Transverse colon (tissue), 4 donors: ENCODE measurements at regions not wholly inside any gene's neighbourhood (a gene's known extent, or its start where the extent isn't known, plus 50 kb on each side); places are given as distances from the start of the nearest gene placed in this dataset.

Experiments used
- DNase-seq: peaks from one replicate; pipeline ENCODE4 v3.0.0-alpha.2; 2019
- H3K27ac ChIP-seq, 4 donors: fragments of 200-600 bp; sonication (generic); 2 replicates each; pipeline ENCODE4 v1.5.1; 2016 to 2018; ENCODE audit warnings: inconsistent platforms in 4 of 4
- H3K27me3 ChIP-seq: fragments of 200-600 bp; sonication (generic); 2 replicates; pipeline ENCODE4 v1.5.1; 2017; ENCODE audit warnings: inconsistent platforms
- H3K36me3 ChIP-seq, 4 donors: fragments of 200-600 bp; sonication (generic); 2 replicates each; pipeline ENCODE4 v1.5.1; 2017 to 2019; ENCODE audit warnings: inconsistent platforms in 4 of 4
- H3K4me1 ChIP-seq, 4 donors: fragments of 200-600 bp; sonication (generic); 2 replicates each; pipeline ENCODE4 v1.5.1; 2017 to 2020; ENCODE audit warnings: inconsistent platforms in 4 of 4
- H3K4me3 ChIP-seq, 4 donors: fragments of 200-600 bp; sonication (generic); 1 replicate in 1 of 4; 2 replicates in 3 of 4; pipeline versions ENCODE4 v1.5.1 to v1.6.1; 2017 to 2019; ENCODE audit warnings: inconsistent platforms in 4 of 4
- H3K9me3 ChIP-seq, 2 donors: fragments of 200-600 bp; sonication (generic); 2 replicates each; pipeline ENCODE4 v1.5.1; 2017 to 2019; ENCODE audit warnings: inconsistent platforms in 2 of 2
- EP300 ChIP-seq: sonication (generic); formaldehyde crosslinking; IDR thresholded peaks from one replicate; pipeline ENCODE4 v1.6.1; 2017; ENCODE audit warnings: antibody characterized with exemption, low read depth
- POLR2A ChIP-seq: fragments of 450-650 bp; IDR thresholded peaks from one replicate; pipeline ENCODE4 v1.6.1; 2016; ENCODE audit warnings: antibody characterized with exemption, mild to moderate bottlenecking, moderate library complexity
- POLR2AphosphoS5 ChIP-seq, 3 donors: sonication (generic); formaldehyde crosslinking; IDR thresholded peaks; one replicate each; pipeline ENCODE4 v1.6.1; 2016; ENCODE audit warnings: antibody characterized with exemption in 3 of 3
- WGBS, 2 donors: methylation state at CpG; one replicate each; pipeline ENCODE4 v1.1.5; 2018; ENCODE audit warnings: low coverage in 1 of 2; 5-methylcytosine and 5-hydroxymethylcytosine counted together
- in situ Hi-C, 4 donors: fragments of 200-750 bp; cut with MboI; loops; one replicate each; pipeline versions ENCODE4 v1.15.0 to v1.15.1; 2017; ENCODE audit warnings: low sequenced_read_pairs in 3 of 4, low pct_ligation_motif_present in 1 of 4, low pct_unique_long_range_greater_than_20kb in 1 of 4
- intact Hi-C: fragments of 100-400 bp; cut with DNase I; formaldehyde crosslinking; loops from one replicate; pipeline ENCODE4 v1.15.1; 2023; ENCODE audit warnings: low total_unique reads
- TF ChIP-seq, protein P1 (sequence below), 5 experiments: fragments of 200-600 bp in 3 of 5; fragments of 450-650 bp in 2 of 5; sonication (generic) in 3 of 5; IDR thresholded peaks; 1 replicate in 2 of 5; 2 replicates in 3 of 5; pipeline ENCODE4 v1.5.1; 2016 to 2017; ENCODE audit warnings: antibody characterized with exemption in 5 of 5, inconsistent platforms in 3 of 5, mild to moderate bottlenecking in 2 of 5, moderate library complexity in 1 of 5

DNA sequence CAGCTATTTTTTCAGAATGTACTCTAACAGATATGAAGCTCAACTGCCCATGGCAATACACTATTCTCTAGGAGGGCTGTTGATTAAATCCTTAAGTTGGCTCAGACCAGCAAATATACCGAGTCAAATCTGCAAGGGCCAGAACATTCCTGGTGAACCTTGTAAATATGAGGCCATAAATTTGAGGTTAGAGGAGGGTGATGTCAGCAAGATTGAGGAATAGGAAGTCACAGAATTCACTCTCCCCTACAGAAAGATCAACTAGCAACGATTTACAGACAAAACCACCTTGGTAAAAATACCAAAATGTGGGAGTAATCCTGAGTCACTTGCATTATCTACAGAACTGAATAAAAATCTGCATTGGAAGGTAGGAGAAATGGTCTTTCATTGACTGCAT, 399.3 kb downstream of the GPM6A start:
- no peaks in the 10 kb centered on the region for H3K4me1 ChIP-seq
- in situ Hi-C loops (no loop called here), intact Hi-C loops (no loop called here)
- H3K27ac ChIP-seq: no peak overlapping the region
- no peak overlapping the region for H3K4me3 ChIP-seq
- H3K9me3 ChIP-seq: peaks cover 7 to 14% of the 10 kb centered on the region in 2 donors
- TF ChIP-seq EP300: no peak
- TF ChIP-seq, protein P1, sequence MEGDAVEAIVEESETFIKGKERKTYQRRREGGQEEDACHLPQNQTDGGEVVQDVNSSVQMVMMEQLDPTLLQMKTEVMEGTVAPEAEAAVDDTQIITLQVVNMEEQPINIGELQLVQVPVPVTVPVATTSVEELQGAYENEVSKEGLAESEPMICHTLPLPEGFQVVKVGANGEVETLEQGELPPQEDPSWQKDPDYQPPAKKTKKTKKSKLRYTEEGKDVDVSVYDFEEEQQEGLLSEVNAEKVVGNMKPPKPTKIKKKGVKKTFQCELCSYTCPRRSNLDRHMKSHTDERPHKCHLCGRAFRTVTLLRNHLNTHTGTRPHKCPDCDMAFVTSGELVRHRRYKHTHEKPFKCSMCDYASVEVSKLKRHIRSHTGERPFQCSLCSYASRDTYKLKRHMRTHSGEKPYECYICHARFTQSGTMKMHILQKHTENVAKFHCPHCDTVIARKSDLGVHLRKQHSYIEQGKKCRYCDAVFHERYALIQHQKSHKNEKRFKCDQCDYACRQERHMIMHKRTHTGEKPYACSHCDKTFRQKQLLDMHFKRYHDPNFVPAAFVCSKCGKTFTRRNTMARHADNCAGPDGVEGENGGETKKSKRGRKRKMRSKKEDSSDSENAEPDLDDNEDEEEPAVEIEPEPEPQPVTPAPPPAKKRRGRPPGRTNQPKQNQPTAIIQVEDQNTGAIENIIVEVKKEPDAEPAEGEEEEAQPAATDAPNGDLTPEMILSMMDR (IDR thresholded peaks at IDR 0.05): no peak
- TF ChIP-seq POLR2AphosphoS5 (IDR thresholded peaks at IDR 0.05): no peak
- no peak for TF ChIP-seq POLR2A
- H3K27me3 ChIP-seq: no peaks in the 10 kb centered on the region
- no peak for DNase-seq
- WGBS, 2 donors: 22% methylated on average over 2 of the region's 2 CpGs; no CpG with 5 or more reads in 1 of the 2 donors
- H3K36me3 ChIP-seq: no peaks in the 10 kb centered on the region

DNA sequence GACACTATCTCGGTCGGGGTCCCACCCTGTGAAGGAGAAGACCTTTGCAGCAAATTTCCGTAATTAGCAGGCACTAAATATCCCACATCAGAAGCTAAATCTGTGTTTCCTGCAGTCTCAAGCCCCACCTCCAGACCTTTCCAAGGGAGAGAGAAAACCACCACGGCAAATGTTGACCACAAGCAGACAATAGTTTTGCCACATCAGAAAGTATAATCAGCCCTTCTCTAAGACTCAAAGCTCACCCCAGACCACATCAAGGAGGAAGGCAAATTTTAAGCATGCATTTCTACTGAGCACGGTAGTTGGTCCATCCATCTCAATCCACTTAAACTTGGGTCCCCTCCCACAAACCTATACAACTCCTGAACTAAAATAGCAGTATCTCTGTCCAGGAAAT, 398.5 kb downstream of the GPM6A start:
- no peaks in the 10 kb centered on the region for H3K4me1 ChIP-seq
- no peak for DNase-seq
- no peaks in the 10 kb centered on the region for H3K27me3 ChIP-seq
- in situ Hi-C loops: no loop called here
- TF ChIP-seq POLR2AphosphoS5 (IDR thresholded peaks at IDR 0.05) (no peak), POLR2A (no peak), EP300 (no peak)
- TF ChIP-seq, protein P1 (IDR thresholded peaks at IDR 0.05): no peak
- WGBS, 2 donors: 69% methylated on average over 5 of the region's 5 CpGs; no CpG with 5 or more reads in 1 of the 2 donors
- H3K27ac ChIP-seq: no peak overlapping the region
- H3K4me3 ChIP-seq: no peak overlapping the region
- intact Hi-C loops: no loop called here
- H3K9me3 ChIP-seq: peaks cover 7 to 14% of the 10 kb centered on the region in 2 donors
- no peaks in the 10 kb centered on the region for H3K36me3 ChIP-seq

DNA sequence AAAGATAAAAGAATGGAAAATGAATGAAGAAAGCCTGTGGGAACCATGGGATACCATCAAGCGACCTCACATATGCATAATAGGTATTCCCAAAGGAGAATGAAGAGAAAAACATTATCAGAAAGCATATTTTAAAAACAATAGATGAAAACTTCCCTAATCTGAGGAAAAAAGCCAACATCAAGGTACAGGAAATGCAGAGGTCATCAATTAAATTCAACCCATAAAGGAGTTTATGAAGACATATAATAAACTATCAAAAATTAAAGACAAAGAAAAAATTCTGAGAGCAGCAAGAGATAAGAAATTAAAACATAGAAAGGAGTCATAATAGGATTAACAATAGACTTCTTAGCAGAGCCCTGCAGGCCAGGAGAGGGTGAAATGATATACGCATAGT, 397.5 kb downstream of the GPM6A start:
- intact Hi-C loops: no loop called here

DNA sequence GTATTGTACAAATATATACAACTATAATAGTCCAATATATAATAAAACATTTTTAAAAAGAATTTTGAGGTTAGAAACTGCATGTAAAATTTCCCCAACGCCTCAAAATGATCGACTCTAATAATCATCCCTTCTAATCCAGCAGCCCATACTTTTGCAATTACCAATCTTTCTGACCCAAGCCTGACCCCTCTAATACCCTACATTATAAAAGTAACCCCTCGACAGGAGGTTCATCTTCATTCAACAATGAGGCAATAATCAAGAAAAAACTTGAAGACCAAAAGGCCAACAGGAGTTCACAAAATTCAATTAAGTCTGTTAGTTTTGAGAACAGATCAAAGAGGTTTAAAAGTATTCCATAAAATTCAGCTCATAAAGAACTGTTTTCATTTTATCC, 393.5 kb downstream of the GPM6A start:
- H3K9me3 ChIP-seq: peaks cover 9 to 10% of the 10 kb centered on the region in 2 donors
- H3K27ac ChIP-seq: no peak overlapping the region
- H3K4me3 ChIP-seq: no peak overlapping the region
- H3K27me3 ChIP-seq: no peaks in the 10 kb centered on the region
- no peak for TF ChIP-seq POLR2A
- TF ChIP-seq POLR2AphosphoS5 (IDR thresholded peaks at IDR 0.05): no peak
- no peak for TF ChIP-seq EP300
- TF ChIP-seq, protein P1 (IDR thresholded peaks at IDR 0.05): no peak
- no peaks in the 10 kb centered on the region for H3K36me3 ChIP-seq
- in situ Hi-C loops (no loop called here), intact Hi-C loops (no loop called here)
- 60 to 81% methylated on average over 3 of the region's 3 CpGs for WGBS, 2 donors
- no peaks in the 10 kb centered on the region for H3K4me1 ChIP-seq
- DNase-seq: no peak

More for the DNA sequence above, 397.5 kb downstream of the GPM6A start:
- Histone ChIP-seq H3K4me3 (no peak overlapping the region), H3K4me1 (no peaks in the 10 kb centered on the region), H3K27ac (no peak overlapping the region), H3K36me3 (no peaks in the 10 kb centered on the region), H3K27me3 (no peaks in the 10 kb centered on the region), H3K9me3 (peaks cover 7 to 14% of the 10 kb centered on the region in 2 donors)
- TF ChIP-seq EP300 (no peak), POLR2A (no peak), POLR2AphosphoS5 (IDR thresholded peaks at IDR 0.05) (no peak)
- TF ChIP-seq, protein P1 (IDR thresholded peaks at IDR 0.05): no peak
- DNase-seq: no peak
- 60 to 69% methylated on average over 2 of the region's 2 CpGs for WGBS, 2 donors
- in situ Hi-C loops: no loop called here
